ENCODE measurements at regions not wholly inside any gene's neighbourhood (a gene's known extent, or its start where the extent isn't known, plus 50 kb on each side); places are given as distances from the start of the nearest gene placed in this dataset.
"Not testable (repeated sequence)": the region's sequence is repeated elsewhere in the genome, so short reads cannot be mapped to it uniquely, and the experiment has no call there.

- no peak for DNase-seq
Observed at GRCh38 chr7:85287106-85287825, 100.4 kb upstream of the SEMA3D start.

- DNase-seq, result no peak
Observed at GRCh38 chr7:85286446-85286845, 99.6 kb upstream of the SEMA3D start.

GRCh38 chr7:85285527-85285926 lies 98.7 kb upstream of the SEMA3D start:
- peak; percentile 8 to 34 for DNase-seq

- no peak for DNase-seq
Observed at GRCh38 chr7:85275204-85275603, 88.3 kb upstream of the SEMA3D start.

- DNase-seq, result peak; percentile 55 to 79
Observed at GRCh38 chr7:85274454-85274853, 87.6 kb upstream of the SEMA3D start.

- no peak for DNase-seq
Observed at GRCh38 chr7:85262891-85263290, 76.0 kb upstream of the SEMA3D start.

- no peak for DNase-seq
Observed at GRCh38 chr7:85261336-85261735, 74.5 kb upstream of the SEMA3D start.

- DNase-seq, result not testable (repeated sequence)
Observed at GRCh38 chr7:85249787-85250186, 62.9 kb upstream of the SEMA3D start.

- no peak for DNase-seq
Observed at GRCh38 chr7:85239109-85239508, 52.3 kb upstream of the SEMA3D start.

GRCh38 chr7:85237721-85238120 lies 50.9 kb upstream of the SEMA3D start:
- no peak for DNase-seq

Measured in NCI-H2081 (cell line).